Lower leg skin (tissue), 4 donors: ENCODE measurements at regions not wholly inside any gene's neighbourhood (a gene's known extent, or its start where the extent isn't known, plus 50 kb on each side); places are given as distances from the start of the nearest gene placed in this dataset.

Experiments
- DNase-seq, 2 donors: peaks; one replicate each; pipeline ENCODE4 v3.0.0-alpha.2; 2019; ENCODE audit warnings: low spot score in 2 of 2
- H3K4me3 ChIP-seq: fragments of 200-600 bp; sonication (generic); 2 replicates; pipeline ENCODE4 v1.5.1; 2017; ENCODE audit warnings: mild to moderate bottlenecking, low read depth; ENCODE audit not compliant: poor library complexity, severe bottlenecking
- POLR2A ChIP-seq, 2 donors: fragments of 450-650 bp; IDR thresholded peaks; one replicate each; pipeline ENCODE4 v1.6.1; 2016 to 2017; ENCODE audit warnings: antibody characterized with exemption in 2 of 2, mild to moderate bottlenecking in 1 of 2, moderate library complexity in 1 of 2
- WGBS, 2 donors: methylation state at CpG; one replicate each; pipeline ENCODE4 v1.1.5; 2018; 5-methylcytosine and 5-hydroxymethylcytosine counted together
- intact Hi-C: fragments of 100-400 bp; cut with DNase I; formaldehyde crosslinking; loops from one replicate; pipeline ENCODE4 v1.15.0; 2023; ENCODE audit warnings: low total_unique reads
- TF ChIP-seq, protein P1 (sequence below), 3 donors: fragments of 450-650 bp; IDR thresholded peaks; one replicate each; pipeline ENCODE4 v1.5.1; 2016; ENCODE audit warnings: antibody characterized with exemption in 3 of 3, mild to moderate bottlenecking in 3 of 3, moderate library complexity in 2 of 3

DNA sequence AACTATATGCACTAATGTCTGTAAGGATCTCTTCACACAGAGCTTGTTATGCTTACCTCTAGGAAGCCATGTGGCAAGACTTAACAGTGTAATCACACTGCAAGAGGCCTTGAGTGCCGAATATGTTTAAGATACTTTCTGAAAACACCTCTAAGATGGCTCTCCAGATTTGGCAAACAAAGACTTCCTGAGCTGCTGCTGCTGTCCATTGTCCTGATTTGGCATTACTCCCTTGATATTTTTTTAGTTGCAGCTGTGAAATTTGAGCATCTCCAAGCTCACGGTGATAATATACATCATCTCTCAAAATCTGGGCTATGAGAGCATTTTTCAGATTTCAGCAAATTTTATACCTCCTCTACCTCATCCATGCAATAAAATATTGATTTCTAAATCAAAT lies 384.5 kb upstream of the CDH6 start:
- no peak for DNase-seq
- TF ChIP-seq, protein P1, sequence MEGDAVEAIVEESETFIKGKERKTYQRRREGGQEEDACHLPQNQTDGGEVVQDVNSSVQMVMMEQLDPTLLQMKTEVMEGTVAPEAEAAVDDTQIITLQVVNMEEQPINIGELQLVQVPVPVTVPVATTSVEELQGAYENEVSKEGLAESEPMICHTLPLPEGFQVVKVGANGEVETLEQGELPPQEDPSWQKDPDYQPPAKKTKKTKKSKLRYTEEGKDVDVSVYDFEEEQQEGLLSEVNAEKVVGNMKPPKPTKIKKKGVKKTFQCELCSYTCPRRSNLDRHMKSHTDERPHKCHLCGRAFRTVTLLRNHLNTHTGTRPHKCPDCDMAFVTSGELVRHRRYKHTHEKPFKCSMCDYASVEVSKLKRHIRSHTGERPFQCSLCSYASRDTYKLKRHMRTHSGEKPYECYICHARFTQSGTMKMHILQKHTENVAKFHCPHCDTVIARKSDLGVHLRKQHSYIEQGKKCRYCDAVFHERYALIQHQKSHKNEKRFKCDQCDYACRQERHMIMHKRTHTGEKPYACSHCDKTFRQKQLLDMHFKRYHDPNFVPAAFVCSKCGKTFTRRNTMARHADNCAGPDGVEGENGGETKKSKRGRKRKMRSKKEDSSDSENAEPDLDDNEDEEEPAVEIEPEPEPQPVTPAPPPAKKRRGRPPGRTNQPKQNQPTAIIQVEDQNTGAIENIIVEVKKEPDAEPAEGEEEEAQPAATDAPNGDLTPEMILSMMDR (IDR thresholded peaks at IDR 0.05), result no peak
- TF ChIP-seq POLR2A (IDR thresholded peaks at IDR 0.05), result no peak
- intact Hi-C loops, result no loop called here
- no peak overlapping the region for H3K4me3 ChIP-seq
- WGBS, 2 donors, result 51 to 67% methylated on average over 2 of the region's 2 CpGs

- intact Hi-C loops, result no loop called here
- H3K4me3 ChIP-seq, result no peak overlapping the region
- TF ChIP-seq POLR2A (IDR thresholded peaks at IDR 0.05), result no peak
- TF ChIP-seq, protein P1 (IDR thresholded peaks at IDR 0.05), result no peak
- WGBS, 2 donors, result 65 to 66% methylated on average over 7 of the region's 7 CpGs
- DNase-seq, result no peak
These were observed 388.6 kb upstream of the CDH6 start for GRCh38 chr5:30804739-30805505.

GRCh38 chr5:30802961-30803705 lies 390.4 kb upstream of the CDH6 start:
- H3K4me3 ChIP-seq, result no peak overlapping the region
- WGBS, 2 donors, result 71 to 78% methylated on average over 5 of the region's 5 CpGs

DNA sequence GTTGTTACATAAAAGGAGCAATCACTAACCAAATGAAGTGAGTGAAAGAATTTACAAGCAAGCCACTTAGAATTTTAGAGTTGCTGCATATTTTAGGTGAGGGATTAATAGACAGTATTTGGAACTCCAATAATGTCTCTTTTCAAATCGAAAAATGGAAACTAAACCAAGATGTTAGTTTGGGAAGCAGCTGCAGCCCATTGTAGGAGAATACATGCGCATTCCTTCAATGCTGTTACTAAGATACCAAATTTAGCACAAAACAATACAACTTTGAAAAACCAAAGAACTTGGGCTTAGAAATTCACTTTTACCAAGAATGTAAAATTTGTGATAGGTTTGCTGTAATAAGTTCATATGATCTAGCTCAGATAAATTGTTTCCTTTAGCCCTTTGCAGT lies 411.8 kb upstream of the CDH6 start:
- intact Hi-C loops, result no loop called here
- WGBS, 2 donors, result 52 to 80% methylated on average over 2 of the region's 2 CpGs
- H3K4me3 ChIP-seq, result no peak overlapping the region
- TF ChIP-seq, protein P1 (IDR thresholded peaks at IDR 0.05), result no peak
- no peak for TF ChIP-seq POLR2A (IDR thresholded peaks at IDR 0.05)
- DNase-seq, result no peak

More at GRCh38 chr5:30802961-30803705, 390.4 kb upstream of the CDH6 start:
- intact Hi-C loops, result no loop called here
- no peak for DNase-seq
- TF ChIP-seq, protein P1 (IDR thresholded peaks at IDR 0.05), result no peak
- TF ChIP-seq POLR2A (IDR thresholded peaks at IDR 0.05), result no peak

GRCh38 chr5:30768056-30768690 lies 425.3 kb upstream of the CDH6 start:
- WGBS, 2 donors, result 30 to 33% methylated on average over 1 of the region's 1 CpG
- no peak overlapping the region for H3K4me3 ChIP-seq
- no peak for TF ChIP-seq POLR2A (IDR thresholded peaks at IDR 0.05)
- TF ChIP-seq, protein P1 (IDR thresholded peaks at IDR 0.05), result no peak
- no peak for DNase-seq
- intact Hi-C loops, result no loop called here
